Upper lobe of left lung (tissue), 6 donors: ENCODE measurements at regions not wholly inside any gene's neighbourhood (a gene's known extent, or its start where the extent isn't known, plus 50 kb on each side); places are given as distances from the start of the nearest gene placed in this dataset.

Source experiments
- ATAC-seq, 2 donors: fragments of 200-7000 bp; cut with Tn5 transposase; one replicate each; pipeline ENCODE4 v1.9.1; 2022; ENCODE audit warnings: mild to moderate bottlenecking in 2 of 2, moderate library complexity in 2 of 2; ENCODE audit not compliant: low FRiP score in 2 of 2
- DNase-seq, 2 donors: peaks; one replicate each; pipeline ENCODE4 v3.0.0-alpha.2; 2019 to 2020
- H3K27ac ChIP-seq, 4 donors: fragments of 200-600 bp; sonication (generic); one replicate each; pipeline ENCODE4 v1.5.1; 2016 to 2019
- H3K27me3 ChIP-seq, 4 donors: fragments of 200-600 bp; sonication (generic); one replicate each; pipeline ENCODE4 v1.5.1; 2017 to 2019
- H3K36me3 ChIP-seq, 4 donors: fragments of 200-600 bp; sonication (generic); one replicate each; pipeline ENCODE4 v1.5.1; 2016 to 2019
- H3K4me1 ChIP-seq, 4 donors: fragments of 200-600 bp; sonication (generic); one replicate each; pipeline ENCODE4 v1.5.1; 2018 to 2019
- H3K4me3 ChIP-seq, 4 donors: fragments of 200-600 bp; sonication (generic); one replicate each; pipeline ENCODE4 v1.5.1; 2017 to 2019; ENCODE audit warnings: mild to moderate bottlenecking in 2 of 4, moderate library complexity in 1 of 4
- H3K9me3 ChIP-seq, 4 donors: fragments of 200-600 bp; sonication (generic); one replicate each; pipeline ENCODE4 v1.5.1; 2018 to 2019
- EP300 ChIP-seq, 4 donors: sonication (generic); formaldehyde crosslinking; IDR thresholded peaks; one replicate each; pipeline ENCODE4 v1.5.1; 2017; ENCODE audit warnings: antibody characterized with exemption in 4 of 4, control low read depth in 2 of 4
- POLR2A ChIP-seq, 4 donors: fragments of 450-650 bp; IDR thresholded peaks; one replicate each; pipeline ENCODE4 v1.5.1; 2016 to 2017; ENCODE audit warnings: antibody characterized with exemption in 4 of 4, mild to moderate bottlenecking in 2 of 4
- POLR2AphosphoS5 ChIP-seq, 2 donors: sonication (generic); formaldehyde crosslinking; IDR thresholded peaks; one replicate each; pipeline ENCODE4 v1.5.1; 2017; ENCODE audit warnings: antibody characterized with exemption in 2 of 2
- WGBS, 2 donors: methylation state at CpG; one replicate each; pipeline ENCODE4 v1.1.5; 2017 to 2018; 5-methylcytosine and 5-hydroxymethylcytosine counted together
- TF ChIP-seq, protein P1 (sequence below), 6 experiments: fragments of 450-650 bp in 4 of 6; fragments of 200-600 bp in 2 of 6; sonication (generic) in 2 of 6; IDR thresholded peaks; one replicate each; pipeline ENCODE4 v1.5.1; 2016 to 2019; ENCODE audit warnings: antibody characterized with exemption in 6 of 6
- donor health status: DM: no; HTN: no; CAD: no; lungs with moderate emphysema.
- donor health status: DM: no; HTN: yes; CAD: no; lungs with severe emphysema.

DNA sequence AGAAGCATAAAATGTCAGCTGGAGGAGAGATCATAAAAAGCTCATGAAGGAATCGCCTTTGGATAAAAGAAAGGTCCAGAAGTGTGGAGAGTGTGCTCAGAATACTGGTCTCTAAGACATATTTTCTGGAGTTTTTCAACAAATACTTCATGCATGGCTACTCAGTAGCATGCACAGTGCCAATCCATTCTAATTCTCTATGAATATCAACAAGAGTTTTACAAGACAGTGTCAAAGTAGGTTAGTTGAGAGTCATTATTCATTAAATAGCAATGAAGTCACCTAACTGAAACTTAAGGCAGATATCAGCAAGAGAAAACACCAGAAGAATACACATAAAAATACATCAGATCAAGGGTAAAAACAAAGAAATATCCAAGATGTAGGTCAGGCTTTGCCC, 1243.2 kb upstream of the SLC10A2 start:
- no peak for ATAC-seq
- Histone ChIP-seq H3K27ac (no peak overlapping the region), H3K4me3 (no peak overlapping the region), H3K27me3 (no peaks in the 10 kb centered on the region), H3K9me3 (no peaks in the 10 kb centered on the region), H3K4me1 (no peaks in the 10 kb centered on the region), H3K36me3 (no peaks in the 10 kb centered on the region)
- 84 to 87% methylated on average over 1 of the region's 1 CpG for WGBS, 2 donors
- TF ChIP-seq EP300 (IDR thresholded peaks at IDR 0.05) (no peak), POLR2AphosphoS5 (IDR thresholded peaks at IDR 0.05) (no peak), POLR2A (IDR thresholded peaks at IDR 0.05) (no peak)
- TF ChIP-seq, protein P1, sequence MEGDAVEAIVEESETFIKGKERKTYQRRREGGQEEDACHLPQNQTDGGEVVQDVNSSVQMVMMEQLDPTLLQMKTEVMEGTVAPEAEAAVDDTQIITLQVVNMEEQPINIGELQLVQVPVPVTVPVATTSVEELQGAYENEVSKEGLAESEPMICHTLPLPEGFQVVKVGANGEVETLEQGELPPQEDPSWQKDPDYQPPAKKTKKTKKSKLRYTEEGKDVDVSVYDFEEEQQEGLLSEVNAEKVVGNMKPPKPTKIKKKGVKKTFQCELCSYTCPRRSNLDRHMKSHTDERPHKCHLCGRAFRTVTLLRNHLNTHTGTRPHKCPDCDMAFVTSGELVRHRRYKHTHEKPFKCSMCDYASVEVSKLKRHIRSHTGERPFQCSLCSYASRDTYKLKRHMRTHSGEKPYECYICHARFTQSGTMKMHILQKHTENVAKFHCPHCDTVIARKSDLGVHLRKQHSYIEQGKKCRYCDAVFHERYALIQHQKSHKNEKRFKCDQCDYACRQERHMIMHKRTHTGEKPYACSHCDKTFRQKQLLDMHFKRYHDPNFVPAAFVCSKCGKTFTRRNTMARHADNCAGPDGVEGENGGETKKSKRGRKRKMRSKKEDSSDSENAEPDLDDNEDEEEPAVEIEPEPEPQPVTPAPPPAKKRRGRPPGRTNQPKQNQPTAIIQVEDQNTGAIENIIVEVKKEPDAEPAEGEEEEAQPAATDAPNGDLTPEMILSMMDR (IDR thresholded peaks at IDR 0.05), result no peak
- no peak for DNase-seq

DNA sequence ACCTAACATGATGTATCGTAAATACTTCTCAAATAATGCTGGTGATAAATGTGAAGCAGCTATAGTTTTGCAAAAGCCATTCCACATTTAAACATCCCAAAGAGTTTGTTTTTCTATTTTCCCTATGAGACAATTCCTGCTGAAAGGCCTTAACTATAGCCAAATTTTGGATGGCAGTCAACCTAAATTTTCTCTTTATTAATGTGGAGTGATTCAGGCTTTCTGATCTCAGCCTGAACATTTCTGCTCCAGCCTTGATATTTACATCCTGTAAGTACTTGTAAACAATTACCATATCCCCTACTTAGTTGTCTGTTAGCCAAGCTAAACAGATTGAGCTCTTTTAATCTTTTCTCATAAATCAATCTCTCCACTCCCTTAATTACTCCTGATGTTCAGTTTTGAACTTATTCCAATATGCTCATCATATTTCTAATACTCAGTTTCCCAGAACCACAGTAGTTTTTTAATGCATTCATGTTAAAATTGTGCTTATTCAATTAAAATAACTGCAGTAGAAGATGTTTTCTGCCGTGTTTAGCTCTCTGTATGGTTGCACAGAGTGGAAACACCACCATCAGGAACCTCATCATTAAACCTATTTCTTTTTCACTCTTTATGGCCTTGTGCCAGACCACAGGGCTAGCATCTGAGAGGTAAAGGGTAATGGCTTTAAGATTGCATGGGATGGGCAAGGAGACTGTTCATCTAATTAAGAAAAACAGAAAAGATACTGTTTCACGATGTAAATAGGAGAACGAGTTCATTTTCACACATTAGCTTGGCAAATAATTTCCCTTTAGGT, 1235.2 kb upstream of the SLC10A2 start:
- no peaks in the 10 kb centered on the region for H3K4me1 ChIP-seq
- no peaks in the 10 kb centered on the region for H3K36me3 ChIP-seq
- H3K27me3 ChIP-seq, result no peaks in the 10 kb centered on the region
- no peaks in the 10 kb centered on the region for H3K9me3 ChIP-seq
- ATAC-seq (no peak), DNase-seq (no peak)
- H3K4me3 ChIP-seq, result no peak overlapping the region
- TF ChIP-seq, protein P1 (IDR thresholded peaks at IDR 0.05), result no peak
- TF ChIP-seq POLR2AphosphoS5 (IDR thresholded peaks at IDR 0.05) (no peak), EP300 (IDR thresholded peaks at IDR 0.05) (no peak), POLR2A (IDR thresholded peaks at IDR 0.05) (no peak)
- no peak overlapping the region for H3K27ac ChIP-seq
- WGBS, 2 donors, result 80% methylated on average over 4 of the region's 4 CpGs

DNA sequence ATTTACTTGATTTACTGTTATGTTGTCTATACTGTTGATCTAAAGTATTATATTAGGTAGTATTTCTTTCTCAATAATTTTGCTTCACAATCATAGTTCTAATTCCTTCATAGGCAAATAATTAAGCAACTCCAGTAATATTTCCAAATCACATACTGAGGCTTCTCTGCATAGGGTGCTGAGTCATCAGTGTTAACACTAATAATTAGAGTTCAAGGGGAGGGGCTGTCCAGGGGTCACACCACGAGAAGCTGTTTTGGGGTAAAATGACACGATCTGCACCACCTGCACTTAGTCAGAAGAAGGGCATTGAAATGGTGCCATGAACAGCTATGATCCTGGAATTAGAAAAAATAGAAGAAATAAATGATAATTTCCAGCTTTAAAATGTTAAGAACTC, 1230.9 kb upstream of the SLC10A2 start:
- 86 to 88% methylated on average over 2 of the region's 2 CpGs for WGBS, 2 donors
- Histone ChIP-seq H3K4me3 (no peak overlapping the region), H3K9me3 (no peaks in the 10 kb centered on the region), H3K36me3 (no peaks in the 10 kb centered on the region), H3K27me3 (no peaks in the 10 kb centered on the region), H3K27ac (no peak overlapping the region), H3K4me1 (no peaks in the 10 kb centered on the region)
- DNase-seq (no peak), ATAC-seq (no peak)
- TF ChIP-seq, protein P1 (IDR thresholded peaks at IDR 0.05), result no peak
- TF ChIP-seq EP300 (IDR thresholded peaks at IDR 0.05), result no peak
- TF ChIP-seq POLR2A (IDR thresholded peaks at IDR 0.05), result no peak
- no peak for TF ChIP-seq POLR2AphosphoS5 (IDR thresholded peaks at IDR 0.05)

DNA sequence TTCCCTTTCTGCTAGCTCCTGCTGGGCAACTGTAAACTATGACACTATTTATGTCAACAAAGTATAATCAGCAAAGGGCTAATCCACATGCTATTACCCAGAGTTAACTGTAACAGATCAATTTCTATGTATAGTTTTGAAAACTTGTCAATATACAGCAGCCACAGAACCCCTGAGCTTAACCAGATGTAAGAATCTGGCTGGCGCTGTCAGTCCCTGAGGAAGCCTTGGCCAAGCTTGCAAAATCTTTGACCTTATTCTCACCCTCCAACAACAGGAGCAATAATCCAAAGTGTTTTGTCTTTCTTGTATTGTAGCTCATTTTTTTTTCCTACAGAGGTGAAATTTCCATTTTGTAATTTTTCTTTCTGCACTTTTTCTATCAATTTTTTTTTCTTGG, 1230.1 kb upstream of the SLC10A2 start:
- TF ChIP-seq POLR2AphosphoS5 (IDR thresholded peaks at IDR 0.05) (no peak), EP300 (IDR thresholded peaks at IDR 0.05) (no peak), POLR2A (IDR thresholded peaks at IDR 0.05) (no peak)
- TF ChIP-seq, protein P1 (IDR thresholded peaks at IDR 0.05), result no peak
- no peaks in the 10 kb centered on the region for H3K27me3 ChIP-seq
- no peaks in the 10 kb centered on the region for H3K36me3 ChIP-seq
- H3K4me3 ChIP-seq, result no peak overlapping the region
- no peaks in the 10 kb centered on the region for H3K4me1 ChIP-seq
- no peaks in the 10 kb centered on the region for H3K9me3 ChIP-seq
- DNase-seq, result no peak
- no peak overlapping the region for H3K27ac ChIP-seq
- no peak for ATAC-seq
- WGBS, 2 donors, result 85 to 87% methylated on average over 1 of the region's 1 CpG

DNA sequence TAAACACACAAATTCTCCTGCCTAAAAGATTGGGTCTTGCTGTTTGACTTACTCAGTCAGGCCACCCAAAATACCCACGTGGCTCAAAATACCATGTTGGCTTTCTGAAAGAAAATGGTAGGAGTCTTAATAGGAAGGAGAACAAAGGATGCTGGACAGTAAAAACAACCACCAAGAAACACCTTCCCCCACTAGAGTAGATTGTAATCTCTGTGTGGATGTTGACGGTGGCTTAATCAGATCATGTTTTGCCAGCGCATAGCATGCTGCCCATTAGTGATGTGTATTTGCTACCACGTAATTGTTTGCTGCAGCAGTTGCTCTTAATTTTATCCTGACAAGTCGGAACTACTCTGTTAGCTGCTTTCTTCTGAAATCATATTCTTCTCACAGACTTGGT, 1229.3 kb upstream of the SLC10A2 start:
- 64 to 67% methylated on average over 5 of the region's 5 CpGs for WGBS, 2 donors
- H3K4me3 ChIP-seq, result no peak overlapping the region
- no peaks in the 10 kb centered on the region for H3K9me3 ChIP-seq
- no peaks in the 10 kb centered on the region for H3K27me3 ChIP-seq
- H3K27ac ChIP-seq, result no peak overlapping the region
- TF ChIP-seq POLR2A (IDR thresholded peaks at IDR 0.05) (no peak), POLR2AphosphoS5 (IDR thresholded peaks at IDR 0.05) (no peak), EP300 (IDR thresholded peaks at IDR 0.05) (no peak)
- TF ChIP-seq, protein P1 (IDR thresholded peaks at IDR 0.05), result no peak
- H3K4me1 ChIP-seq, result no peaks in the 10 kb centered on the region
- ATAC-seq (no peak), DNase-seq (no peak)
- no peaks in the 10 kb centered on the region for H3K36me3 ChIP-seq
